HCT116 (cell line): ENCODE measurements at regions not wholly inside any gene's neighbourhood (a gene's known extent, or its start where the extent isn't known, plus 50 kb on each side); places are given as distances from the start of the nearest gene placed in this dataset.

Experiments used
- ATAC-seq: fragments of 200-7000 bp; cut with Tn5 transposase; 2 replicates; pipeline ENCODE4 v1.9.1; 2020; ENCODE audit warnings: mild to moderate bottlenecking, moderate library complexity
- BruUV-seq: library from RNA; stranded (reverse); fragments of 400-500 nt; replicated peaks from 2 replicates; lab custom pipeline; 2021; lab: Mats Ljungman, UMichigan
- CTCF ChIA-PET: fragments of 300-600 bp; sonication (Branson Sonifier 250); formaldehyde crosslinking; loops from one replicate; lab custom pipeline; 2021; ENCODE audit warnings: antibody characterized with exemption; lab: Charles Lee
- POLR2A ChIA-PET: fragments of 300-600, 350-600 bp; sonication (Branson Sonifier 250); formaldehyde crosslinking; loops from one replicate; lab custom pipeline; 2021; ENCODE audit warnings: antibody characterized with exemption; lab: Charles Lee
- RAD21 ChIA-PET, 2 experiments: fragments of 300-600 bp; sonication (Branson Sonifier 250); formaldehyde crosslinking; loops; one replicate each; lab custom pipeline; 2023; ENCODE audit warnings: low total read pairs in 2 of 2; ENCODE audit not compliant: uncharacterized antibody in 2 of 2, unreplicated experiment in 2 of 2, low non-redundant PET in 1 of 2; lab: Charles Lee
- DNase-seq: peaks from one replicate; pipeline ENCODE4 v3.0.0-alpha.2; 2010; ENCODE audit warnings: low read depth, low spot score
- H2AFZ ChIP-seq: fragments of 200-600 bp; shearing (Covaris generic), sonication (generic); 2 replicates; pipeline ENCODE4 v1.6.1; 2017; ENCODE audit warnings: low read depth, mixed run types, mixed read lengths, antibody characterized with exemption, low read length; ENCODE audit not compliant: poor library complexity, severe bottlenecking
- H3K27ac ChIP-seq: 2 replicates; pipeline ENCODE4 v1.5.1; 2012; ENCODE audit warnings: low read depth, low read length
- H3K27me3 ChIP-seq: fragments of 200-600 bp; sonication (generic); 2 replicates; pipeline ENCODE4 v1.6.1; 2016; ENCODE audit warnings: mixed run types, low read length, mixed read lengths; ENCODE audit not compliant: insufficient read depth
- H3K36me3 ChIP-seq, 2 experiments: fragments of 200-500 bp in 1 of 2; fragments of 200-600 bp in 1 of 2; sonication (Bioruptor generic) in 1 of 2; sonication (generic) in 1 of 2; 2 replicates each; pipeline versions ENCODE4 v1.5.1 to v1.6.1; 2014 to 2016; ENCODE audit warnings: low read length in 2 of 2, inconsistent platforms in 1 of 2, mixed read lengths in 1 of 2, mixed run types in 1 of 2; ENCODE audit not compliant: insufficient read depth in 2 of 2, control insufficient read depth in 1 of 2
- H3K4me1 ChIP-seq, 2 experiments: fragments of 200-600 bp in 1 of 2; sonication (generic) in 1 of 2; 2 replicates each; pipeline versions ENCODE4 v1.5.1 to v1.6.1; 2012 to 2017; ENCODE audit warnings: low read length in 2 of 2, inconsistent platforms in 1 of 2, mild to moderate bottlenecking in 1 of 2, mixed read lengths in 1 of 2, mixed run types in 1 of 2, moderate library complexity in 1 of 2; ENCODE audit not compliant: insufficient read depth in 2 of 2, control insufficient read depth in 1 of 2
- H3K4me2 ChIP-seq: fragments of 200-600 bp; sonication (generic); 2 replicates; pipeline ENCODE4 v1.6.1; 2017; ENCODE audit warnings: mixed run types, low read length, mixed read lengths
- H3K4me3 ChIP-seq, 2 experiments: fragments of 200-600 bp in 1 of 2; sonication (generic) in 1 of 2; replicated peaks in 1 of 2; 2 replicates each; pipeline ENCODE4 v1.5.1; 2011 to 2016; ENCODE audit warnings: low read length in 2 of 2, control low read depth in 1 of 2, low read depth in 1 of 2, mild to moderate bottlenecking in 1 of 2, mixed read lengths in 1 of 2, mixed run types in 1 of 2
- H3K79me2 ChIP-seq: fragments of 200-600 bp; sonication (generic); 2 replicates; pipeline ENCODE4 v1.6.1; 2017; ENCODE audit warnings: mild to moderate bottlenecking, mixed run types, low read length, moderate library complexity, mixed read lengths; ENCODE audit not compliant: insufficient read depth
- H3K9ac ChIP-seq: fragments of 200-600 bp; sonication (generic); 2 replicates; pipeline ENCODE4 v1.6.1; 2016; ENCODE audit warnings: low read length, mixed read lengths
- H3K9me2 ChIP-seq: fragments of 200-600 bp; sonication (generic), shearing (Covaris generic); 2 replicates; pipeline ENCODE4 v1.6.1; 2017; ENCODE audit warnings: mixed run types, mild to moderate bottlenecking, moderate library complexity; ENCODE audit not compliant: insufficient read depth
- H3K9me3 ChIP-seq, 2 experiments: fragments of 200-500 bp in 1 of 2; fragments of 200-600 bp in 1 of 2; sonication (Bioruptor generic) in 1 of 2; sonication (generic) in 1 of 2; 2 replicates each; pipeline ENCODE4 v1.6.1; 2014 to 2017; ENCODE audit warnings: low read length in 2 of 2, mixed read lengths in 2 of 2, inconsistent platforms in 1 of 2, low read depth in 1 of 2, mild to moderate bottlenecking in 1 of 2, mixed run types in 1 of 2, moderate library complexity in 1 of 2; ENCODE audit not compliant: control insufficient read depth in 1 of 2, insufficient read depth in 1 of 2
- H4K20me1 ChIP-seq: fragments of 200-600 bp; sonication (generic), shearing (Covaris generic); 2 replicates; pipeline ENCODE4 v1.6.1; 2017; ENCODE audit warnings: mixed run types, mild to moderate bottlenecking, moderate library complexity; ENCODE audit not compliant: insufficient read depth
- CBX3 ChIP-seq: IDR thresholded peaks from 2 replicates; pipeline ENCODE4 v1.6.1; 2012; ENCODE audit warnings: low read depth
- CTCF ChIP-seq, 3 experiments: fragments of 200-600 bp in 1 of 3; sonication (generic) in 1 of 3; IDR thresholded peaks in 2 of 3; conservative IDR thresholded peaks in 1 of 3; 2 replicates each; pipeline ENCODE4 v1.5.1; 2012 to 2017; ENCODE audit warnings: low read depth in 2 of 3, low read length in 2 of 3, antibody characterized with exemption in 1 of 3, borderline replicate concordance in 1 of 3, control low read depth in 1 of 3, mild to moderate bottlenecking in 1 of 3, mixed read lengths in 1 of 3, mixed run types in 1 of 3, moderate library complexity in 1 of 3; ENCODE audit not compliant: insufficient read depth in 1 of 3
- ELF1 ChIP-seq: IDR thresholded peaks from 2 replicates; pipeline ENCODE4 v1.6.1; 2012; ENCODE audit warnings: low read depth, borderline replicate concordance
- EZH2 ChIP-seq: fragments of 200-600 bp; sonication (generic); IDR thresholded peaks from 2 replicates; pipeline ENCODE4 v1.6.1; 2017; ENCODE audit warnings: antibody characterized with exemption, mixed run types
- EZH2phosphoT487 ChIP-seq: fragments of 200-600 bp; IDR thresholded peaks from 2 replicates; pipeline ENCODE4 v1.6.1; 2018; ENCODE audit warnings: antibody characterized with exemption, borderline replicate concordance
- FOSL1 ChIP-seq: IDR thresholded peaks from 2 replicates; pipeline ENCODE4 v1.6.1; 2012; ENCODE audit warnings: low read depth
- MAX ChIP-seq: IDR thresholded peaks from 2 replicates; pipeline ENCODE4 v1.6.1; 2012
- SIN3A ChIP-seq: IDR thresholded peaks from 2 replicates; pipeline ENCODE4 v1.6.1; 2012; ENCODE audit warnings: low read depth
- SRF ChIP-seq: IDR thresholded peaks from 2 replicates; pipeline ENCODE4 v1.6.1; 2012; ENCODE audit warnings: low read depth
- TCF7L2 ChIP-seq: IDR thresholded peaks from 2 replicates; pipeline ENCODE4 v1.7.0; 2011; ENCODE audit warnings: borderline replicate concordance, inconsistent platforms; ENCODE audit not compliant: insufficient read depth, insufficient read length; ENCODE audit errors: extremely low read depth
- ZBTB33 ChIP-seq: IDR thresholded peaks from 2 replicates; pipeline ENCODE4 v1.6.1; 2011; ENCODE audit warnings: mild to moderate bottlenecking, low read length, moderate library complexity; ENCODE audit not compliant: insufficient replicate concordance; ENCODE audit errors: extremely low read depth
- ZFX ChIP-seq: fragments of 450-650 bp; IDR thresholded peaks from 2 replicates; pipeline ENCODE4 v1.6.1; 2017
- ZNF274 ChIP-seq: fragments of 200-500 bp; sonication (Bioruptor generic); IDR thresholded peaks from 2 replicates; pipeline ENCODE4 v1.6.1; 2014; ENCODE audit warnings: mild to moderate bottlenecking, low read depth, low read length, inconsistent platforms
- intact Hi-C: fragments of 100-400 bp; cut with micrococcal nuclease; formaldehyde crosslinking; loops from 2 replicates; pipeline ENCODE4 v1.10.0; 2022

- no peaks in the 10 kb centered on the region for H3K9me3 ChIP-seq
- no peak overlapping the region for H3K4me2 ChIP-seq
- BruUV-seq = no TSS peak
- DNase-seq = no peak
- ChIA-PET RAD21 (no interaction called here), CTCF (interaction anchor here (0.7 to 1.1 kb wide), 2 partner anchors 8 to 228 kb away, joined by 3 read pairs; no protein-coding TSS in a partner anchor), POLR2A (no interaction called here)
- H3K4me3 ChIP-seq = no peak overlapping the region
- no peaks in the 10 kb centered on the region for H3K36me3 ChIP-seq
- H2AFZ ChIP-seq = no peak overlapping the region
- H3K9me2 ChIP-seq = no peaks in the 10 kb centered on the region
- no peaks in the 10 kb centered on the region for H3K4me1 ChIP-seq
- intact Hi-C loops = no loop called here
- no peak for TF ChIP-seq SRF
- no peak for TF ChIP-seq CBX3
- TF ChIP-seq ZNF274 = no peak
- no peak for TF ChIP-seq TCF7L2
- no peaks in the 10 kb centered on the region for H3K27me3 ChIP-seq
- H3K79me2 ChIP-seq = no peaks in the 10 kb centered on the region
- H3K27ac ChIP-seq = no peak overlapping the region
- no peak overlapping the region for H3K9ac ChIP-seq
- no peaks in the 10 kb centered on the region for H4K20me1 ChIP-seq
- no peak for ATAC-seq
Observed at GRCh38 chr10:30233186-30233959, 115.7 kb downstream of the MTPAP start.

GRCh38 chr10:30231709-30232108, 117.4 kb downstream of the MTPAP start:
- Histone ChIP-seq H3K4me1 (no peaks in the 10 kb centered on the region), H2AFZ (no peak overlapping the region), H3K27ac (no peak overlapping the region), H3K9ac (no peak overlapping the region), H3K36me3 (no peaks in the 10 kb centered on the region), H3K27me3 (no peaks in the 10 kb centered on the region), H3K9me2 (no peaks in the 10 kb centered on the region), H3K9me3 (no peaks in the 10 kb centered on the region), H3K4me2 (no peak overlapping the region), H4K20me1 (no peaks in the 10 kb centered on the region), H3K4me3 (no peak overlapping the region), H3K79me2 (no peaks in the 10 kb centered on the region)
- CTCF ChIA-PET = interaction anchor here (1.8 kb wide), 1 partner anchor 9 kb away, joined by 8 read pairs; no protein-coding TSS in a partner anchor
- POLR2A ChIA-PET = no interaction called here
- RAD21 ChIA-PET = no interaction called here
- no peak for ATAC-seq
- TF ChIP-seq FOSL1 (no peak), TCF7L2 (no peak), EZH2 (no peak), ZBTB33 (no peak), ZFX (no peak), MAX (no peak), ELF1 (no peak), CTCF (IDR thresholded peaks at IDR 0.05 in 2 of 3, conservative IDR thresholded peaks at IDR 0.05 in 1 of 3; ENCODE audit: borderline replicate concordance in 1 of 3, insufficient read depth in 1 of 3, low read depth in 2 of 3, low read length in 2 of 3) (no peak), EZH2phosphoT487 (no peak), SIN3A (no peak)
- no peak for DNase-seq
- intact Hi-C loops = no loop called here
- BruUV-seq = no TSS peak
